Ascending aorta (tissue), 2 donors: ENCODE measurements at regions not wholly inside any gene's neighbourhood (a gene's known extent, or its start where the extent isn't known, plus 50 kb on each side); places are given as distances from the start of the nearest gene placed in this dataset.
A peak's percentile ranks its signal among the peaks of the same experiment; 100 is the strongest.
"Not testable (repeated sequence)": the region's sequence is repeated elsewhere in the genome, so short reads cannot be mapped to it uniquely, and the experiment has no call there.

ENCODE experiments used
- DNase-seq, 2 donors: peaks; one replicate each; pipeline ENCODE4 v3.0.0-alpha.2; 2019; ENCODE audit warnings: low spot score in 2 of 2
- H3K27ac ChIP-seq, 2 donors: fragments of 200-600 bp; sonication (generic); one replicate each; pipeline ENCODE4 v1.5.1; 2016 to 2017; ENCODE audit warnings: mild to moderate bottlenecking in 1 of 2
- H3K27me3 ChIP-seq: fragments of 200-600 bp; sonication (generic); one replicate; pipeline ENCODE4 v1.5.1; 2017
- H3K36me3 ChIP-seq, 2 donors: fragments of 200-600 bp; sonication (generic); one replicate each; pipeline ENCODE4 v1.5.1; 2016
- H3K4me1 ChIP-seq, 2 donors: fragments of 200-600 bp; sonication (generic); one replicate each; pipeline ENCODE4 v1.5.1; 2016 to 2017; ENCODE audit warnings: mild to moderate bottlenecking in 1 of 2
- H3K4me3 ChIP-seq, 2 donors: fragments of 200-600 bp; sonication (generic); one replicate each; pipeline ENCODE4 v1.5.1; 2016 to 2017; ENCODE audit warnings: mild to moderate bottlenecking in 1 of 2
- H3K9me3 ChIP-seq, 2 donors: fragments of 200-600 bp; sonication (generic); one replicate each; pipeline ENCODE4 v1.5.1; 2016
- intact Hi-C: fragments of 100-400 bp; cut with DNase I; formaldehyde crosslinking; loops from one replicate; pipeline ENCODE4 v1.15.1; 2023
- TF ChIP-seq, protein P1 (sequence below), 3 experiments: fragments of 200-600 bp in 2 of 3; fragments of 450-650 bp in 1 of 3; sonication (generic) in 2 of 3; IDR thresholded peaks; one replicate each; pipeline ENCODE4 v1.5.1; 2016 to 2019; ENCODE audit warnings: antibody characterized with exemption in 3 of 3, mild to moderate bottlenecking in 1 of 3, moderate library complexity in 1 of 3

DNA sequence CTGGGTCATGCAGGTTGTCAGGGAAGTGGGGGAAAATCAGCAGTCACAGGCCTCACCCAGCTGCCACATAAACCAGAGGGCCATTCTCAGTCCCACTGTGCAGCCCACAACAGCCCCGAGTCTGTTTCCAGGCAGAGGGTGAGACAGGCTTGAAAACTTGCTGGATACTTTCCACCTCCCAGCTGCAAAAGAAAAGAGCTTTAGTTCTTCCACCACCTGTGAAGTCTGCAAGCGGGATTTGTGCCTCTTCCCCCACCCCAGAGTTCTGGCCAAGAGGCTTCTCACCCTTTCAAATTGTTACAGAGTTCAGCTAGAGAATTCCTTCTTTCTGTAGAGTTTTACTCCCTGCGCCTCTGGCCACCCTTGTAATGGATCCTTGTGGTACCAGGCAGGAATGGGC lies 115.5 kb upstream of the ZDHHC15 start:
- Histone ChIP-seq H3K4me3 (no peak overlapping the region), H3K9me3 (peaks cover 3 to 14% of the 10 kb centered on the region in 2 donors), H3K4me1 (no peaks in the 10 kb centered on the region), H3K27ac (no peak overlapping the region), H3K27me3 (no peaks in the 10 kb centered on the region), H3K36me3 (no peaks in the 10 kb centered on the region)
- DNase-seq = no peak
- intact Hi-C loops = no loop called here
- TF ChIP-seq, protein P1, sequence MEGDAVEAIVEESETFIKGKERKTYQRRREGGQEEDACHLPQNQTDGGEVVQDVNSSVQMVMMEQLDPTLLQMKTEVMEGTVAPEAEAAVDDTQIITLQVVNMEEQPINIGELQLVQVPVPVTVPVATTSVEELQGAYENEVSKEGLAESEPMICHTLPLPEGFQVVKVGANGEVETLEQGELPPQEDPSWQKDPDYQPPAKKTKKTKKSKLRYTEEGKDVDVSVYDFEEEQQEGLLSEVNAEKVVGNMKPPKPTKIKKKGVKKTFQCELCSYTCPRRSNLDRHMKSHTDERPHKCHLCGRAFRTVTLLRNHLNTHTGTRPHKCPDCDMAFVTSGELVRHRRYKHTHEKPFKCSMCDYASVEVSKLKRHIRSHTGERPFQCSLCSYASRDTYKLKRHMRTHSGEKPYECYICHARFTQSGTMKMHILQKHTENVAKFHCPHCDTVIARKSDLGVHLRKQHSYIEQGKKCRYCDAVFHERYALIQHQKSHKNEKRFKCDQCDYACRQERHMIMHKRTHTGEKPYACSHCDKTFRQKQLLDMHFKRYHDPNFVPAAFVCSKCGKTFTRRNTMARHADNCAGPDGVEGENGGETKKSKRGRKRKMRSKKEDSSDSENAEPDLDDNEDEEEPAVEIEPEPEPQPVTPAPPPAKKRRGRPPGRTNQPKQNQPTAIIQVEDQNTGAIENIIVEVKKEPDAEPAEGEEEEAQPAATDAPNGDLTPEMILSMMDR (IDR thresholded peaks at IDR 0.05) = no peak

DNA sequence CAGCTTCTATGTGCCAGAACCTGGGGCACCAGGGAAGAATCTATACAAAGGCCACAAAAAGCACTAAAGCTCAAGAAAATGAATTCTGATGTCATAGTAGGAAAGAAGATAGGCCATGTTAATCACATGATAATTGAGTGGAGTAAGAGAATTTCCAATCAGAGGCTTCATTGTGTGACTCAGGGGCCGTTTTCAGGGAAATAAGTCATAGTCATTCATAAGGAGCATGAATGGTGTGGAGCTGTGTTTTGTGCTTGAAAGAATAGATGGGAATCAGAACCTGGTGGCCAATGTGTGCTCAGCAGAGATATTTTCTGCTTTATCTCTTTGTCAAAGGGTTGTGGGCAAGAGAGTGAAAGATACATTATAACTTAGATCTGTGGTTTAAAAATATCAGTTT lies 102.4 kb upstream of the ZDHHC15 start:
- Histone ChIP-seq H3K36me3 (no peaks in the 10 kb centered on the region), H3K27ac (no peak overlapping the region), H3K4me1 (no peaks in the 10 kb centered on the region), H3K9me3 (peaks cover 0 to 5% of the 10 kb centered on the region in 2 donors), H3K4me3 (no peak overlapping the region), H3K27me3 (no peaks in the 10 kb centered on the region)
- DNase-seq = no peak
- TF ChIP-seq, protein P1 (IDR thresholded peaks at IDR 0.05) = no peak
- intact Hi-C loops = no loop called here

DNA sequence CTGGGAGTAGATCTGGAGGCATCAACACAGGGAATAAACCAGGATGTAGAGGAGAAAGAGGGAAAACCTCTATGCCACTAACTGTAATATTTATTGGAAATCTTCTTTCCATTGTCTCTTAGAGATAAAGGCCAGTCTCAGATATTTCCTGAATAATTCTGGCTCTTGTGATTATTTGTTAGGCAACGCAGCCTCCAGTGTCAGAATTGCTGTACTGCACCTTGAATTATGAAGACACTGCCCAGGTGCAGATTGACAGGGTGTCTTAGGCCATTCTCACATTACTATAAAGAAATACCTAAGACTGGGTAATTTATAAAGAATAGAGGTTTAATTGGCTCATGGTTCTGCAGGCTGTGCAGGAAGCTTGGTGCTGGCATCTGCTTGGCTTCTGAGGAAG lies 100.7 kb upstream of the ZDHHC15 start:
- H3K4me1 ChIP-seq = no peaks in the 10 kb centered on the region
- TF ChIP-seq, protein P1 (IDR thresholded peaks at IDR 0.05) = peak in 1 of 3 experiments; percentile 14
- peaks cover 0 to 5% of the 10 kb centered on the region in 2 donors for H3K9me3 ChIP-seq
- no peak for DNase-seq
- H3K4me3 ChIP-seq = no peak overlapping the region
- H3K27me3 ChIP-seq = no peaks in the 10 kb centered on the region
- intact Hi-C loops = no loop called here
- H3K27ac ChIP-seq = no peak overlapping the region
- H3K36me3 ChIP-seq = no peaks in the 10 kb centered on the region

DNA sequence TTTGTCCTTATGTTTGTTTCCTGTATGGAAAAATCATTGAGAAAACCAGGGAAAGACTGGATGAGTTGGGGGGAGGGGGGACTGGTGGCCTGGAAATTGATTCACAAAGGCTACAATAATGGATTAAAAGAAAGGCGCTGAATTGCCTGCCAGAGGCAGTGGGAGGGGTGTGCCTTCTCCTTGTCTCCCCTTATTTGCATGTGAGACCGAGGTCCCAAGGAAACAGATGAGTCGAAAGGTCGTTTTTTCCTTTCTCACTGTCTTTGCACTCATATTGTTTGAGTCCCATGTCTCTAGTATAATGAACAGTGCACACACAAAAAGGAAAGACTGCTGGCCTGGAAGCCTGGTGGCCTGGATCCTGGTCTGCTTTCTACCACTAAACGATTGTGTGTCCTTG lies 86.6 kb upstream of the ZDHHC15 start:
- H3K4me1 ChIP-seq = no peaks in the 10 kb centered on the region
- intact Hi-C loops = loop anchor here (10.0 kb wide), 2 partner anchors 455 to 685 kb away; partner anchors contain the start of genes ABCB7 and NEXMIF
- H3K36me3 ChIP-seq = no peaks in the 10 kb centered on the region
- H3K9me3 ChIP-seq = no peaks in the 10 kb centered on the region
- no peak for DNase-seq
- no peaks in the 10 kb centered on the region for H3K27me3 ChIP-seq
- H3K27ac ChIP-seq = no peak overlapping the region
- H3K4me3 ChIP-seq = no peak overlapping the region
- TF ChIP-seq, protein P1 (IDR thresholded peaks at IDR 0.05) = no peak

DNA sequence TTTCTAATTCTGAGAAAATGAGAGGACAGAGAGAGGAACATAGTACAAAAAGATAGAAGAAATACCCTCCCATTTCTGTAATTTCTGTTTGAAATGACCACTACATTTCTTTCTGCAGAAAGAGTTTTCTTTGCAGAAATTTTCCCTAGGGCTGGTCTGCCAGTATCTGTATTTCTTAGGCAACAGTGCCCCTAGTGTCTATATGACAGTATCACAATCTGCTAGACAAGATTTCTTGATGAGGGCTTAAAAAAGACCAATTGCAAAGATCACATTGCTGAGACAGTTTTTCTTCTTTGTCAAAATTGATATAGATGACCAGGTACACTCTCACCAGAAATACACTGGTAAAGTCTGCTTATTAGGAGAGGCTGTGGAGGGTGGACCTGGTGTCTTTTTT lies 81.0 kb upstream of the ZDHHC15 start:
- intact Hi-C loops = loop anchor here (10.0 kb wide), 2 partner anchors 449 to 679 kb away; partner anchors contain the start of genes ABCB7 and NEXMIF
- H3K36me3 ChIP-seq = no peaks in the 10 kb centered on the region
- H3K4me3 ChIP-seq = no peak overlapping the region
- no peaks in the 10 kb centered on the region for H3K27me3 ChIP-seq
- H3K4me1 ChIP-seq = no peaks in the 10 kb centered on the region
- no peaks in the 10 kb centered on the region for H3K9me3 ChIP-seq
- DNase-seq = no peak
- H3K27ac ChIP-seq = no peak overlapping the region
- TF ChIP-seq, protein P1 (IDR thresholded peaks at IDR 0.05) = peak; percentile 25 to 75 (median 70)

DNA sequence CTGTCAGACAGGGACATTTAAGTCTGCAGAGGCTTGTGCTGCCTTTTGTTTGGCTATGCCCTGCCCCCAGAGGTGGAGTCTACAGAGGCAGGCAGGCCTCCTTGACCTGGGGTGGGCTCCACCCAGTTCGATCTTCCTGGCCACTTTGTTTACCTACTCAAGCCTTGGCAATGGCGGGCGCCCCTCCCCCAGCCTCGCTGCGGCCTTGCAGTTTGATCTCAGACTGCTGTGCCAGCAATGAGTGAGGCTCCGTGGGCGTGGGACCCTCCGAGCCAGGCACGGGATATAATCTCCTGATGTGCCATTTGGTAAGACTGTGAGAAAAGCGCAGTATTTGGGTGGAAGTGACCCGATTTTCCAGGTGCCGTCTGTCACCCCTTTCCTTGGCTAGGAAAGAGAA lies 79.2 kb upstream of the ZDHHC15 start:
- intact Hi-C loops = loop anchor here (10.0 kb wide), 2 partner anchors 447 to 677 kb away; partner anchors contain the start of genes ABCB7 and NEXMIF
- not testable (repeated sequence) for H3K27me3 ChIP-seq, H3K4me3 ChIP-seq, H3K4me1 ChIP-seq, H3K36me3 ChIP-seq, H3K27ac ChIP-seq, DNase-seq, H3K9me3 ChIP-seq
